ENCODE measurements at regions not wholly inside any gene's neighbourhood (a gene's known extent, or its start where the extent isn't known, plus 50 kb on each side); places are given as distances from the start of the nearest gene placed in this dataset.

GRCh38 chr2:144686518-144687215 is 166.7 kb upstream of the ZEB2 start:
- no peak for TF ChIP-seq CTCF (conservative IDR thresholded peaks at IDR 0.05; ENCODE audit: low read depth, low read length)
- DNase-seq (ENCODE audit: low read depth): no peak
- H3K4me3 ChIP-seq (ENCODE audit: low read depth, low read length): no peak overlapping the region

GRCh38 chr2:144683966-144684365 is 164.0 kb upstream of the ZEB2 start:
- TF ChIP-seq CTCF (conservative IDR thresholded peaks at IDR 0.05; ENCODE audit: low read depth, low read length): no peak
- H3K4me3 ChIP-seq (ENCODE audit: low read depth, low read length): no peak overlapping the region
- DNase-seq (ENCODE audit: low read depth): no peak

GRCh38 chr2:144683107-144683753 is 163.3 kb upstream of the ZEB2 start:
- no peak overlapping the region for H3K4me3 ChIP-seq (ENCODE audit: low read depth, low read length)
- DNase-seq (ENCODE audit: low read depth): no peak
- no peak for TF ChIP-seq CTCF (conservative IDR thresholded peaks at IDR 0.05; ENCODE audit: low read depth, low read length)

- DNase-seq (ENCODE audit: low read depth): no peak
- TF ChIP-seq CTCF (conservative IDR thresholded peaks at IDR 0.05; ENCODE audit: low read depth, low read length): no peak
- H3K4me3 ChIP-seq (ENCODE audit: low read depth, low read length): no peak overlapping the region
These were observed 162.3 kb upstream of the ZEB2 start for GRCh38 chr2:144682248-144682647.

- H3K4me3 ChIP-seq (ENCODE audit: low read depth, low read length): no peak overlapping the region
- no peak for DNase-seq (ENCODE audit: low read depth)
- no peak for TF ChIP-seq CTCF (conservative IDR thresholded peaks at IDR 0.05; ENCODE audit: low read depth, low read length)
These were observed 161.5 kb upstream of the ZEB2 start for GRCh38 chr2:144681389-144681788.

- no peak for TF ChIP-seq CTCF (conservative IDR thresholded peaks at IDR 0.05; ENCODE audit: low read depth, low read length)
- no peak overlapping the region for H3K4me3 ChIP-seq (ENCODE audit: low read depth, low read length)
- no peak for DNase-seq (ENCODE audit: low read depth)
These were observed 160.0 kb upstream of the ZEB2 start for GRCh38 chr2:144679942-144680341.

GRCh38 chr2:144678736-144679135 is 158.8 kb upstream of the ZEB2 start:
- no peak overlapping the region for H3K4me3 ChIP-seq (ENCODE audit: low read depth, low read length)
- peak; percentile 29 for DNase-seq (ENCODE audit: low read depth)
- no peak for TF ChIP-seq CTCF (conservative IDR thresholded peaks at IDR 0.05; ENCODE audit: low read depth, low read length)
